Stimulated activated CD4-positive, alpha-beta T cell treated with anti-CD3 and anti-CD28 coated beads, Interleukin-15, amount 100 ng/mL, for 48 hours (primary cell): ENCODE measurements at regions not wholly inside any gene's neighbourhood (a gene's known extent, or its start where the extent isn't known, plus 50 kb on each side); places are given as distances from the start of the nearest gene placed in this dataset.
"Not testable (repeated sequence)": the region's sequence is repeated elsewhere in the genome, so short reads cannot be mapped to it uniquely, and the experiment has no call there.

Experiments used
- DNase-seq, 2 donors: peaks; one replicate each; pipeline ENCODE4 v3.0.0-alpha.2; 2020; ENCODE audit warnings: low read depth in 2 of 2

DNA sequence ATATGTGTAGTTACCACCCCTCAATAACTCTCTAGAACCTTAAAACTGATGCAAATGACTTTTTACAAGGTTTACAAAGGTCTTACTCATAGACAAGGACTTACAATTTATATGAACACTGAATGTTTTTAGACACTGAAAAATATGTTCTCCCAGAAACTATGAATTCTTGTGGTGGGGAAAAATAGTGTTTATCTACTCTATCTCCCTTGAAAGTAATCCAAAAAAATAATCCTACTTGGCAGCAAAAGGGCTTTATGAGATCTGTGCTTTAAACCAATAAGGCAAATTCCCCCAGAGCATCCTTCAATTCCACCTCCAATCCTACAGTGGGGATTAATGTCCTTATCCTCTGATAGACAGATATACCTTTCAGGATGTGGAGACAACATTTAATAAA, 1984.1 kb upstream of the RAG2 start:
- no peak for DNase-seq

DNA sequence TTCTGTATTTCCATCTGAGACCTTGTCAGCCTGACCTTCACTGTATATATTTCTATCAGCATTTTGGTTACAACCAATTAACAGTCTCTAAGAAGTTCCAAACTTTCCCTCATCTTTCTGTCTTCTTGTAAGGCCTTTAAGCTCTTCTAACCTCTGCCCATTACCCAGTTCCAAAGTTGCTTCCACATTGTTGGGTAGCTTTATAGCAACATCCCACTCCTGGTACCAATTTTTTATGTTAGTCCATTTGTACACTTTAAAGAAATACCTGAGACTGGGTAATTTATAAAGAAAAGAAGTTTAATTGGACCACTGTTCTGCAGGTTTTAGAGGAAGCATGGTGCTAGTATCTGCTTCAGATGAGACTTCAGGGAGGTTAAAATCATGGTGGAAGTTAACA, 1979.7 kb upstream of the RAG2 start:
- no peak for DNase-seq

- DNase-seq = no peak
Measured at GRCh38 chr11:38562562-38562961, 1964.5 kb upstream of the RAG2 start.

DNA sequence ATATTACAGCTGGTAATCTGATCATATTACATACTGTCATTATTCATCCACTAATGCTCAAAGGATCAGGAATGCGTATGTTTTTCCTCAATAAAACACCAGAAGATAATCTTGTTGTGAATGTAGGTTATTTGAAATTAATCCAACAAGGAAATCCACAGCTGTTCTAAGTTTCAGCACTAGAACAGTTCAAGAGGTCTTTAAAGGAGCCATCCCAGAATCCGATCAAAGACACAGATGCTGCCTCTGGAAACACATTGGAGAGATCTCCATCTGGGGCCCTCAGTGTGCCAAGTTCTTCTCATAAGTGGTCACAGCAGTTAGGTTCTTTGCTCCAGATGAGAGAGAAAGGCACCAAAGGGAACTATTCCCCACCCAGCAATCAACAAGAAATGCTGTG, 1955.1 kb upstream of the RAG2 start:
- DNase-seq = no peak

DNA sequence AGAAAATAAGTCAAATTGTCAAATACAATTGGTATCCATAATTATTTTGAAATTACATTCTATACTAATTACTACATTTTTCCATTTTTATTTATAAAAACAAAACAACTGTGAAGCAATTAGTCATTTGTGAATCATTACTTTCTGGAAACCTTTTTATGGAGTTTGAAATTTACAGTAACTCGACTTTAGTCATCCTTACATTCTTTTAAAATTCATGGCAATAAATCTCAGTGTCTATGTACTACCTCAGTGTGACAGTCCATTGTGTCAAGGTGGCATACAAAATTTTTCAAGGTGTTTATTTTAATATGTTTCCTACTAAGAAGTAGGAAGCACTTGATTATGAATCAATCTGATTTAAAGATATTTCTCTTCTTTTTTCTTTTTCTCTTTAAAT, 1949.4 kb upstream of the RAG2 start:
- no peak for DNase-seq

DNA sequence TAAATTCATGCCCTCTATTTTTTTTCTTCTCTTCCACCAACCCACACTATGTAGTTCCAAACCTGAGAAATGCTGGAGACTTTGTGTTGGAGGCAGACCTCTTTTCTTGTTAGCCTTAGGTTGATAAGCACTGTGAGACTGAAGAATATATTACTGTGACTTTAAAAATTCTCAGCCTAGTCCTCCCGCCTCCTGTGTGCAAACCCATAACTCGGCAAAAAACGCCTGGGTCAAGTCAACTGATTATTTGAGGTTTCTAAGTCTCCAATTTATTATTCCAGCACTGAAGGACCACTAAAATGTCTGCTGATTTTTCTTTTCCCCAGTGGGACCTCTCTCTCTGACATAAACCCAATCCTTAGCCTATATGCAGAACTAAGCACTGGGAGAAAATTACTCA, 1946.0 kb upstream of the RAG2 start:
- DNase-seq = no peak

GRCh38 chr11:38543311-38543710, 1945.3 kb upstream of the RAG2 start:
- DNase-seq = no peak

DNA sequence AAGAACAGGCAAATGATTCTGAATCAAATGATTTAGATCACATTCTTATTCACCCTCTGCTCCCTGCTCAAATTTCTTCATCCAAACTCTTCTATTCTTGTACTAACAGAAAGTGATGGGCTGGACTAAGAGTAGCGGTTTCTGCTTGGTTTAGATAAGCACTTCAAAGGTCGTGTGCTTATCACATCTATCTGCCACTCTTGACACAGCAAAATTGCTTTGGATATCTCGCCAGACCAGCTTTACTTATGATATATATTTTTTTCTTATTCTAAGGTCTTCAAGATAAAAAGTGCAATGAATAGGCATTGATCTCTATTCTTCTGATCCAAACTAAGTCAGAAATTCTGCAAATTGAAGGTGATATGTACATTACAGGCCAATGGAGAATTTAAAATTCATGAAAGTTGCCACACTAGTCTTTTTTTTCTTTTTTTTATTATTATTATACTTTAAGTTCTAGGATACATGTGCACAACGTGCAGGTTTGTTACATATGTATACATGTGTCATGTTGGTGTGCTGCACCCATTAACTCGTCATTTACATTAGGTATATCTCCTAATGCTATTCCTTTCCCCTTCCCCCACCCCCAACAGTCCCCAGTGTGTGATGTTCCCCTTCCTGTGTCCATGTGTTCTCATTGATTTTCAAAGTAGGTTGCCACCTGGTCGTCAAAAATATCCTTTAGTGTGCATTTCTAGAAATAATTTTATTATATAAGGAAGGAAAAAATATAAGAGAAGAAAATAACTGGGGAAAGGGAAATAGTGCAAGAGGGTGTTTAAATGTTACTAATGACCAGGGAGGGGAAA, 1941.0 kb upstream of the RAG2 start:
- DNase-seq = no peak

DNA sequence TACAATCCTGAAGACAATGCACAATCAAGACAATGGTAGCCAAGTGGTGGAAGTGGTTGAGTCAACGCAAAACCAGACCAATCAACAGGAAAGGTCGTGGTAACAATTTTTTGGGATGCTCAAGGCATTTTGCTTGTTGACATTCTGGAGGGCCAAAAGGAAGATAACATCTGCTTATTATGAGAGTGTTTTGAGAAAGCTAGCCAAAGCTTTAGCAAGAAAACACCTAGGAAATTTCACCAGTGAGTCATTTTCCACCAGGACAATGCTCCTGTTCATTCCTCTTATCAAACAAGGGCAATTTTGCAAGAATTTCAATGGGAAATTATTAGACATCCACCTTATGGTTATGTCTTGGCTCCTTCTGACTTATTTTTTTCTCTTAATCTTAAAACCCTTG, 1932.2 kb upstream of the RAG2 start:
- no peak for DNase-seq

DNA sequence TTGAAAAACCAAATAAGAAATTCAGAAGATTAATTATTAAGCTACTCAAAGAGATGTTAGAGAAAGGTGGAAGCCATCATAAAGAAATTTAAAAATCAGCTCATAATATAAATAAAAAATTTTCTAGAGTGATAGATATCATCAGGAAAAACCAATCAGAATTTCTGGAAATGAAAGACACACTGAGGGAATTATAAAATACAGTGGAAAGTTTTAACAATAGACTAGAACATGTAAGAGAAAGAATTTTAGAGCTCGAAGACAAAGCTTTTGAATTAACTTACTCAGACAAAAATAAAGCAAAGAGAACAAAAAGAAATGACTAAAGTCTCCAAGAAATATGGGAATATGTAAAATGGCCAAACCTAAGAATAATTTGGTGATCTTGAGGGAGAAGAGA, 1926.9 kb upstream of the RAG2 start:
- DNase-seq = no peak

GRCh38 chr11:38517991-38518390, 1920.0 kb upstream of the RAG2 start:
- DNase-seq = no peak

DNA sequence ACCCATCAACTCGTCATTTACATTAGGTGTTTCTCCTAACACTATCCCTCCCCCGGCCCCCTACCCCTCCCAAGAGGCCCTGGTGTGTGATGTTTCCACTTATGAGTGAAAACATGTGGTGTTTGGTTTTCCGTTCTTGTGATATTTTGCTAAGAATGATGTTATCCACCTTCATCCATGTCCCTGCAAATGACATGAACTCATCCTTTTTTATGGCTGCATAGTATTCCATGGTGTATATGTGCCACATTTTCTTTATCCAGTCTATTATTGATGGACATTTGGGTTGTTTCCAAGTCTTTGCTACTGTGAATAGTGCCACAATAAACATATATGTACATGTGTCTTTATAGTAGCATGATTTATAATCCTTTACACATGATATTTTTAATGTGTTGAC, 1914.8 kb upstream of the RAG2 start:
- DNase-seq = not testable (repeated sequence)

DNA sequence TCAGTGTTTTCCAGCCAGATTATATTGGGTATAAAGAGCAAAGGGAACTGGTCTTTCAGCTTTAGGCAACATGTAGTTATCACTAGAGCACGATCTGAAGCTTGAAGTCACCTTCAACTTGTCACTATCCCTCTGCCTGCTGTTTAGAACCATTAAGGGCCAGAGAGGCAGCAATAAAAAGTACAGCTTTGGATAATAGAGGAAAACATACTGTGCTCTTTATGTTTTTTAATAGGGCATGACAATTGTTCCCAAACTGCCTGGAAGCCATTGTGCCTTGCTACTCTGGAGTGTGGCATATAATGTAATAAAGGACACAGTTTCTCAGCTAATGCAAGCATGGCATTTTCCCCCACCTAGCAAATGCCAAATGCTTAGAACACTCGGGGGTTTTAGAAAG, 1912.0 kb upstream of the RAG2 start:
- no peak for DNase-seq

DNA sequence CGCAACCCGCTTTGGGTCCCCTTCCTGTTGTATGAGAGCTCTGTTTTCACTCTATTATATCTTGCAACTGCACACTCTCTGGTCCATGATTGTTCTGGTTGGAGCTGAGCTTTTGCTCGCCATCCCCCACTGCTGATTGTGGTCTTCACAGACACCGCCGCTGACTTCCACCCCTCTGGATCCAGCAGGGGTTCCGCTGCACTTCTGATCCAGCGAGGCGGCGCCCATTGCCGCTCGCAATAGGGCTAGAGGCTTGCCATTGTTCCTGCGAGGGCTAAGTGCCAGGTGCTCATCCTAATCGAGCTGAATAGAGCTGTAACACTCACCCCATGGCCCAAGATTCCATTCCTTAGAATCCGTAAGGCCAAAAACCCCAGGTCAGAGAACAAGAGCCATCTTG, 1905.8 kb upstream of the RAG2 start:
- no peak for DNase-seq

DNA sequence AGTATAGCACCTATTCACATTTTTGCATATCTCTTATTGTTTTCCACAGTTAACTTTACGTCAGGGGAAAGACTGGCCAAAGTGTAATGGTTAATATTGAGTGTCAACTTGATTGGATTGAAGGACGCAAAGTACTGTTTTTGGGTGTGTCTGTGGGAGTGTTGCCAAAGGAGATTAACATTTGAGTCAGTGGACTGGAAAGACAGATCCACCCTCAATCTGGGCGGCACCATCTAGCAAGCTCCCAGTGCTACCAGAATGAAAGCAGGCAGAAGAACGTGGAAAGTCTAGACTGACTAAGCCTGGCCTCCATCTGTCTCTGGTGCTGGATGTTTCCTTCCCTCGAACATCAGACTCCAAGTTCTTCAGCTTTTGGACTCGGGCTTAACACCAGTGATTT, 1900.7 kb upstream of the RAG2 start:
- no peak for DNase-seq

DNA sequence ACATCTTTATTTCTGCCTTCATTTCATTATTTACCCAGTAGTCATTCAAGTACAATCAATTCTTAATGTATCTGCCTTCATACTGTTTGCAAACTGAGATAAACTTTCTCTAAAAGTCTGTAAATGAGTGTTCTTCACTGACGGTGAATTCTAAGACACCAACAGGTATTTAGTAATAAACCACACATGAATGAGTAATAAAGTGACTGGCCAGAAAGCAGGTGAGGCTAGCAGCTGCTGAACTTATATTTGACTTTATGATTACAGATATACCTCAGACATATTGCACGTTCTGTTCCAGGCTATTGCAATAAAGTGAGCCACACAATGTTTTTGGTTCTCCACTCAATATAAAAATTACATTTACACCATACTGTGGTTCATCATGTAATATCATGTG, 1894.0 kb upstream of the RAG2 start:
- DNase-seq = no peak

DNA sequence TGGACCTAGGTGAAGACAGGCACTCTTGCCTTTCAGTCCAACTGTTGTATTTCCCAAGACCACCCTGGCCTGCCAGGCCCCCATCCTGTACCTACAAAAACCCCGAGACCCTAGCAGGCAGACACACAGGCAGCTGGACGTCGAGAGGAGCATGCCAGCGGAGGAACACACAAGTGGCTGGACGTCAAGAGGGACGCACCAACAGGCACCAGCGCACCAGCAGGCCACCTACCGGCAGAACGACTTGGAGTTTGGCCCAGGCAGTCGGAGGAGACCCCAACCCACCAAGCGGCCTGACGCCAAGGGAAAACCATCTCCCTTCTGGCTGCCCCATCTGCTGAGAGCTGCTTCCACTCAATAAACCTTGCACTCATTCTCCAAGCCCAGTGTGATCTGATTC, 1883.4 kb upstream of the RAG2 start:
- no peak for DNase-seq

DNA sequence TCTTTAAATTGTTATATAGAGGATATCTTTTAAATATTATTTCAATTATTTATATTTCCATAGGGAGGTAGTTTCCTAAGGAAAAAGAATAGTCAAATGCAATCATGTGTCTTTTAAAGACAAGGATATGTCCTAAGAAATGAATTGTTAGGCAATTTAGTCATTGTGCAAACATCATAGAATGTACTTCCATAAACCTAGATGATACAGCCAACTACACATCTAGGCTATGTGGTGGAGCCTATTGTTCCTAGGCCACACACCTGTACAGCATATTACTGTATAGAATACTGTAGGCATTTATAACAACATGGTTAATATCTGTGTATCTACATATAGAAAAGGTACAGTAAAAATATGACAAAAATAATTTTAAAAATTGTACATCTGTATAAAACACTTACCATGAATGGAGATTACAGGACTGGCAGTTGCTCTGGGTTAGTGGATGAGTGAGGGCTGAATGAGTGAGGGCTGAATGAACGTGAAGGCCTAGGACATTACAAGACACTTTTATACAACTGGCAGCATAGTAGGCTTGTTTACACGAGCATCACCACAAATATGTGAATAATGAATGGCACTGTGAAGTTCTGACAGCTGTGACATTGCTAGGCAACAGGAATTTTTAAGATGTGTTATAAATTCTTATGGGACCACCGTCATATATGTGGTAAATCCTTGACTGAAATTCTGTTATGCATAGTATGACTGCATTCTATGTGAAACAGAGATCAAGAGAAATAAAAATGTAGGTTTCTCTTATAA, 1879.0 kb upstream of the RAG2 start:
- DNase-seq = no peak

DNA sequence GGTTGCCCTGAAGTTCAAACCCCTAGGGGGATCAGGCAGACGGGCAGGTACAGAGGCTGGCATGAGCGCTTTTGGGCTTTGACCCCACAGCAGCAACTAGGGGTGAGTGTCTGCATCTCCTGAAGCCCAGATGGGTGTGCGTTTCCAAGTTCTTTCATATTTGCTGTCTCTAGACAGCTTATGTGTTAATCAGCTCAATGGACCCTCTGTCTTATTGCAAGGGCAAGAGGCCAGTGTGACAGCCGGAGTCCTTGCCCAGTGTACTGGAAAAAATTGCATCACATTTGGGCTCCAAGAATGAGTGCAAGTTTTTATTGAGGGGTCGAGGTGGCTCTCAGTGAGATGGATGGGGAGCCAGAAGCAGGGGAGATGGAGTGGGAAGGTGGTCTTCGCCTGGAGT, 1863.7 kb upstream of the RAG2 start:
- no peak for DNase-seq

DNA sequence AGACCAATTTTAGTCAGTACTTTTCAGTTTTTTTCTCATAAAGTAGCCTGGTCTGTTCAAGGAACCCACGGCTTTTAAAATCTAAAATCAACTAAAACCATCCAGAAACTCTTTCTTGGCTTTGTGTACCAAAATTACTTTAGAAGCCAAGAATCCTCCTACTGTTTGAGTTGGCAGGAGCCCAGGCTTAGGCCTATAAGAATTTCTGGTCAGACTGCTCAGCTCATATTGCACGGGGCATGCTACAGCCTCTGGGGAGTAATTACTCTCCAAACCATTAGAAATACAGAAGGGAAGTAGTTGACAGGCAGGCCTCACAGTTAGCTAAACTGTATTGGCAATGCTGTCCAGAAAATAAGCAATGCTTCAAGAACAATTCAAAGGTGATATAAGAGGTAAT, 1862.9 kb upstream of the RAG2 start:
- no peak for DNase-seq

DNA sequence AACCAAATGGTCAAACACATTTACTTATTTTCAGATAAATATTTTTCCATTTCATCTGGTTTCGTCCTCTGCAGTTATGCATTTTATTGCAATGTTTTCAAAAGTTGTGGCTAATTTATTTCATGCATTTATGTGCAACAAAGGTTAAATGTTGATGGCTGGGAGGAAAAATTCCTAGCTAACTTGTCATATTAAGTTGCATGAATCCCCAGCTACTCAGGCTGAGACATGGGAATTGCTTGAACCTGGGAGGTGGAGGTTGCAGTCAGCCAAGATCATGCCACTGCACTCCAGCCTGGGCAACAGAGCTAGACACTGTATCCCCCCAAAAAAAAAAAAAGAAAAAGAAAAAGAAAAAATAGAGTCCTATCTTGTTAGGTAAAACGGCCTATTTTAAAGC, 1862.4 kb upstream of the RAG2 start:
- no peak for DNase-seq

DNA sequence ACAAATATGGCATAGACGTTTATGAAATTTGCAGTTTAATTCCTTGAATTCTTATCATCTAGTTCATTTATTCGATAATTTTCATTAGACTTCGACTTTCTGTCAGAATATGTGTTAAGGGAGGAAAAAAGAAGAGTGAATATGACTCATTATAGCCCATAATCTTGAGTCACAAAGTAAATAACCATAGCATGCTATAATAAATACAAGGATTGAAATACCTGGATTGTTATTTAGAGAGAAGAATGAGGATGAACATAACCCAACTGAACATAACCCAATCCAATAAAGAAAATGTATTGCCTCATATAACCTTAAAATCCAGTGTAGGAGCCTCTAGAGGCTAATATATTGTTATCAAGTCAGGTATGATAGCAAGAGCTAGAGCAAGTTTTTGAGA, 1858.3 kb upstream of the RAG2 start:
- DNase-seq = no peak

DNA sequence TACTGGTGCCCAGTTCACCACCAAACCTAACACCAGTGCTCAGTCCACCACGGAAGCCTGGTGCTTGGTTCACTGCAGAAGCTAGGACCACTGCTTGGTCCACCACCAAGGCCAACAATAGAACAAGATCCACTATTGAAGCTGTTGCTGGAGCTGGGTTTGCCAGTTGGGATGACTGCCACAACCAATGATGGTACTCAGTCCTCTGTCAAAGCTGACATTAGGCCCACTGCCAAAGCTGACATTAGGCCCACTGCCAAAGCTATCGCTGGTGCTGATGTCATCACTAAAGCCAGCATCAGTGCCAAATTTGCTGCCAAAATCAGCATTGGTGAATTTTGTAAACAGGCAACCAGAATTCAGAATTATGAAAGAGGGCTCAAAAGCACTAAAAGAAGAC, 1850.2 kb upstream of the RAG2 start:
- DNase-seq = no peak

- no peak for DNase-seq
Measured at GRCh38 chr11:38446336-38446735, 1848.3 kb upstream of the RAG2 start.
